OCI-LY3 (cell line): ENCODE measurements at regions not wholly inside any gene's neighbourhood (a gene's known extent, or its start where the extent isn't known, plus 50 kb on each side); places are given as distances from the start of the nearest gene placed in this dataset.

Experiments
- H2AFZ ChIP-seq: fragments of 200-600, 300-600 bp; shearing (Covaris generic); 2 replicates; pipeline ENCODE4 v1.6.0; 2014; ENCODE audit warnings: antibody characterized with exemption, low read depth, low read length
- H3K27ac ChIP-seq: fragments of 200-600, 300-600 bp; sonication (generic); 2 replicates; pipeline ENCODE4 v1.5.1; 2014; ENCODE audit warnings: mild to moderate bottlenecking, low read length, moderate library complexity, mixed read lengths
- H3K27me3 ChIP-seq: fragments of 200-600, 300-600 bp; sonication (generic); 2 replicates; pipeline ENCODE4 v1.6.1; 2014; ENCODE audit warnings: low read depth, low read length, mixed read lengths
- H3K36me3 ChIP-seq: fragments of 200-600, 300-600 bp; sonication (generic); replicated peaks from 2 replicates; pipeline ENCODE3; 2014; ENCODE audit warnings: low read depth, low read length, mixed read lengths
- H3K4me1 ChIP-seq: fragments of 300-600, 200-600 bp; sonication (generic); 2 replicates; pipeline ENCODE4 v1.6.1; 2014; ENCODE audit warnings: low read length, mixed read lengths
- H3K4me2 ChIP-seq: fragments of 200-600, 300-600 bp; sonication (generic); 2 replicates; pipeline ENCODE4 v1.6.1; 2014; ENCODE audit warnings: low read length, mixed read lengths
- H3K4me3 ChIP-seq: fragments of 300-600, 200-600 bp; sonication (generic); 2 replicates; pipeline ENCODE4 v1.5.1; 2014; ENCODE audit warnings: antibody characterized with exemption, mild to moderate bottlenecking, low read length, moderate library complexity
- H3K79me2 ChIP-seq: fragments of 300-600, 200-600 bp; shearing (Covaris generic); 2 replicates; pipeline ENCODE4 v1.6.1; 2014; ENCODE audit warnings: mild to moderate bottlenecking, low read length, mixed read lengths
- H3K9ac ChIP-seq: fragments of 300-600, 200-600 bp; shearing (Covaris generic); 2 replicates; pipeline ENCODE4 v1.6.0; 2014; ENCODE audit warnings: mild to moderate bottlenecking, low read length, moderate library complexity
- H3K9me3 ChIP-seq: fragments of 200-600, 300-600 bp; shearing (Covaris generic); 2 replicates; pipeline ENCODE4 v1.6.1; 2014; ENCODE audit warnings: low read length, mixed read lengths; ENCODE audit not compliant: insufficient read depth
- H4K20me1 ChIP-seq: fragments of 200-600, 300-600 bp; sonication (generic); 2 replicates; pipeline ENCODE4 v1.6.1; 2016; ENCODE audit warnings: low read length, mixed read lengths; ENCODE audit not compliant: insufficient read depth
- CTCF ChIP-seq: fragments of 200-600, 300-600 bp; sonication (generic); IDR thresholded peaks from 2 replicates; pipeline ENCODE4 v1.5.1; 2014; ENCODE audit warnings: antibody characterized with exemption, low read length, low read depth
- EZH2phosphoT487 ChIP-seq: fragments of 200-600 bp; shearing (Covaris generic); IDR thresholded peaks from 2 replicates; pipeline ENCODE4 v1.6.1; 2018; ENCODE audit warnings: antibody characterized with exemption, mixed run types, low read depth

- Histone ChIP-seq H3K4me3 (no peak overlapping the region), H2AFZ (no peak overlapping the region), H3K9me3 (no peaks in the 10 kb centered on the region), H3K27ac (no peak overlapping the region), H3K27me3 (no peaks in the 10 kb centered on the region), H3K9ac (no peak overlapping the region), H4K20me1 (no peaks in the 10 kb centered on the region), H3K4me2 (no peak overlapping the region), H3K36me3 (no peaks in the 10 kb centered on the region), H3K79me2 (no peaks in the 10 kb centered on the region), H3K4me1 (no peaks in the 10 kb centered on the region)
- no peak for TF ChIP-seq CTCF
- no peak for TF ChIP-seq EZH2phosphoT487
Observed at GRCh38 chr16:60478810-60479209, 1557.4 kb downstream of the CDH8 start.

DNA sequence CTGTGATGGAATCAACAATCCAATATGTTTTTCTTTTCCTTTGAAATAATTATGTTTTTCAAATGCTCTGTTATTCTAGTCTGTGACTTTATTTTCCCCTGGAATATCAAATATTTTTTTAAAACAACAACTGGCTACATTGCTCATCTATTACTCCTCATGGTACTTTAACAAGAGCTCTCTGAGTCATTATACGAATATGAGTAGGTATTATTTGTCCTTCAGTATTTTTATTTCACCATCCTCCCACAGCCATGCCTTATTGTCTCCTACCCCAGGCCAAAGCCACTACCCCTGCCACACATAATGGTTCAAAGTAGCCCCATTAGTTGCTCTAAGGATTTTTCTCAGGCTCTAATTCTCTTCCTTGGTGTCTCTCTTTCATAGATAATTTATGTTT lies 1572.3 kb downstream of the CDH8 start:
- no peaks in the 10 kb centered on the region for H3K27me3 ChIP-seq
- no peaks in the 10 kb centered on the region for H3K36me3 ChIP-seq
- TF ChIP-seq EZH2phosphoT487 (no peak), CTCF (no peak)
- H3K4me2 ChIP-seq, result no peak overlapping the region
- H3K27ac ChIP-seq, result no peak overlapping the region
- no peak overlapping the region for H2AFZ ChIP-seq
- no peaks in the 10 kb centered on the region for H3K79me2 ChIP-seq
- no peak overlapping the region for H3K9ac ChIP-seq
- no peaks in the 10 kb centered on the region for H3K4me1 ChIP-seq
- H3K9me3 ChIP-seq, result no peaks in the 10 kb centered on the region
- H4K20me1 ChIP-seq, result no peaks in the 10 kb centered on the region
- no peak overlapping the region for H3K4me3 ChIP-seq

DNA sequence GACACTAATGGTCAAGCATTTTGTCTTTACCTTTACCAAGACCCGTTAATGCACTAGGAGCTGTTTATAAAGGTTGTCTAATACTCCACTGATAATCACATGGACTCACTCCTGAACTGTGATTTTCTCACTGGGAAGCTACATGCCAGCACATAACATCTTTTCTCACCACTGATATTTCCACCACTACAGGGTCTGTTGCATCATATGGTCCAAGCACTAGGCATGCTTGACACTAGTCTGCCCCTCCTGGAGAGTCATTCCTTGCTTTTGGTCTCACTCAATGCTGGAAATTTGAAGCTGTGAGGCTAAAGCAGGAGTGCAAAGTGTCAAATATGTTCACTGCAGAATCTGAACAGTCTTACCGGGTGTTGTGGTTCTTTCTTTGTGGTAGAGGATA lies 1576.8 kb downstream of the CDH8 start:
- H4K20me1 ChIP-seq, result no peaks in the 10 kb centered on the region
- H3K4me3 ChIP-seq, result no peak overlapping the region
- no peak for TF ChIP-seq CTCF
- no peak for TF ChIP-seq EZH2phosphoT487
- H3K27ac ChIP-seq, result no peak overlapping the region
- H3K9ac ChIP-seq, result no peak overlapping the region
- H3K9me3 ChIP-seq, result no peaks in the 10 kb centered on the region
- H3K79me2 ChIP-seq, result no peaks in the 10 kb centered on the region
- H2AFZ ChIP-seq, result no peak overlapping the region
- H3K4me2 ChIP-seq, result no peak overlapping the region
- no peaks in the 10 kb centered on the region for H3K27me3 ChIP-seq
- H3K4me1 ChIP-seq, result no peaks in the 10 kb centered on the region
- no peaks in the 10 kb centered on the region for H3K36me3 ChIP-seq

DNA sequence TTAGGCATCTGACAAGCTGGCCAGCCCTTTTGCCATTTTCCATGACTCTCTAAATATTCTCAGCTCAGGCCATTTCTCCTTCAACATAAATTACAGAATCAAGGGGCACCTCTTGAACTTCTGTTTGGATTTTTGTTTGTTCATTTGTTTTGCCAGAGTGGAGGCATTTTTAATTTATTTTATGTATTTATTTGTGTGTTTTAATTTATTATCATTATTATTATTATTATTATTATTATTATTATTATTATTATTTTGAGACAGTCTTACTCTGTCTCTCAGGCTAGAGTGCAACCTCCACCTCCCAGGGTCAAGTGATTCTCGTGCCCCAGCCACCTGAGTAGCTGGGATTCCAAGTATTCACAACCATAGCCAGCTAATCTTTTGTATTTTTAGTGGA lies 1578.0 kb downstream of the CDH8 start:
- Histone ChIP-seq H3K4me1 (no peaks in the 10 kb centered on the region), H3K27me3 (no peaks in the 10 kb centered on the region), H3K4me2 (no peak overlapping the region), H3K79me2 (no peaks in the 10 kb centered on the region), H3K36me3 (no peaks in the 10 kb centered on the region), H3K4me3 (no peak overlapping the region), H3K9me3 (no peaks in the 10 kb centered on the region), H4K20me1 (no peaks in the 10 kb centered on the region), H3K9ac (no peak overlapping the region), H2AFZ (no peak overlapping the region), H3K27ac (no peak overlapping the region)
- TF ChIP-seq EZH2phosphoT487, result no peak
- no peak for TF ChIP-seq CTCF
